ENCODE measurements at regions not wholly inside any gene's neighbourhood (a gene's known extent, or its start where the extent isn't known, plus 50 kb on each side); places are given as distances from the start of the nearest gene placed in this dataset.

- TF ChIP-seq RFX5 (IDR thresholded peaks at IDR 0.05) (no peak), KDM5A (IDR thresholded peaks at IDR 0.05) (no peak), JUNB (IDR thresholded peaks at IDR 0.05) (no peak), HDAC2 (IDR thresholded peaks at IDR 0.05) (no peak), PBX3 (IDR thresholded peaks at IDR 0.05) (no peak), EP300 (IDR thresholded peaks at IDR 0.05) (no peak), RAD21 (conservative IDR thresholded peaks at IDR 0.05 in 1 of 2, IDR thresholded peaks at IDR 0.05 in 1 of 2) (no peak), PHF8 (IDR thresholded peaks at IDR 0.05; ENCODE audit: borderline replicate concordance, low read depth) (no peak), POLR2A (IDR thresholded peaks at IDR 0.05; ENCODE audit: low read length) (no peak), CEBPB (IDR thresholded peaks at IDR 0.05) (no peak), MAZ (IDR thresholded peaks at IDR 0.05; ENCODE audit: borderline replicate concordance, low read depth, low read length) (no peak), MAX (IDR thresholded peaks at IDR 0.05) (no peak)
These were observed 786.6 kb upstream of the TBX3 start for GRCh38 chr12:115470526-115470925.

All from A549 (cell line).